ENCODE measurements at regions not wholly inside any gene's neighbourhood (a gene's known extent, or its start where the extent isn't known, plus 50 kb on each side); places are given as distances from the start of the nearest gene placed in this dataset.
"Not testable (repeated sequence)": the region's sequence is repeated elsewhere in the genome, so short reads cannot be mapped to it uniquely, and the experiment has no call there.

DNA sequence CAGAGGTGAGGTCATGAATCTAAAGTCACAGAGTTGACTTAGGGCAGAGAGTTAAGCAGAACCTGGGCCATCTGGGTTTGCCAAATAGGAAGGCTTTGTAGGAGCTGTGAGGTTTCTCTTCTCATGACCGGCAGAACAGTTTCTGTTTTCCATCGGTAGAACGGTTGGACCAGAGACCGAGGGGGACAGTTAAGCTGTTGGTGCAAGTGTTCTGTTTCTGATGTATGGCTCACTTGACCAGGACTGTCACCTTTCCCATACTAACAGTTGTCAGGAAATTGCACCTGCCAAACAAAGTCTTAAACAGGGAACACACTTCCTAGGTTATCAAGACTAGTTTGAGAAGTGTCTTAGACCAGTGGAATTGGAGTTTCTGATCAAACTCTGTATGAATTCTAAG, 158.3 kb downstream of the PDCD6IP start:
- DNase-seq (ENCODE audit: low spot score) = no peak

DNA sequence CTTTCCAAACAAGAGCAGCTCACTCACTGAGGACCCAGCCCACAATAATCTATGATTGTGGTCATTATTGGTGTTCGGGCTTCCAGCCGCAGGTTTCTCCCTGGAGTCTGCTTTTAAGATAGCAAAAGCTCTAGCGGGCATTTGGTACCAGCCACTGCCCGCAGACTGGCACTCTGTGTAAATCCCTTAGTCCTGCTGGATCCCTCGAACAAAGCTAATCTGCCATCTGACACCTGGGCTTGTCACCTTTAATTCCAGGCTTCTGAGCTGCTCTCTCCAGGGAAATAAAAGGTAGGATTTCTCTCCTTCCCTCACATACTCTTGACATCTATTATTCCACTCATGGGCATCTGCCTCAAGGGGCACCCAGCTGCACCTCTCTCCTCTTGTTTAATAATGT, 158.7 kb downstream of the PDCD6IP start:
- no peak for DNase-seq (ENCODE audit: low spot score)

GRCh38 chr3:33958661-33959060, 160.2 kb downstream of the PDCD6IP start:
- no peak for DNase-seq (ENCODE audit: low spot score)

GRCh38 chr3:33962396-33962795, 164.0 kb downstream of the PDCD6IP start:
- DNase-seq (ENCODE audit: low spot score) = no peak

DNA sequence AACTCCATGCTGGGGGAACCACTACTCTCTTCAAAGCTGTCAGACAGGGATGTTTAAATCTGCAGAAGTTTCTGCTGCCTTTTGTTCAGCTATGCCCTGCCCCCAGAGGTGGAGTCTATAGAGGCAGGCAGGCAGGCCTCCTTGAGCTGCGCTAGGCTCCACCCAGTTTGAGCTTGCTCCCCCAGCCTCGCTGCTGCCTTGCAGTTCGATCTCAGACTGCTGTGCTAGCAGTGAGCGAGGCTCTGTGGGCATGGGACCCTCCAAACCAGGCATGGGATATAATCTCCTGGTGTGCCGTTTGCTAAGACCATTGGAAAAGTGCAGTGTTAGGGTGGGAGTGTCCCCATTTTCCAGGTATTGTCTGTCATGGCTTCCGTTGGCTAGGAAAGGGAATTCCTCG, 171.8 kb downstream of the PDCD6IP start:
- not testable (repeated sequence) for DNase-seq (ENCODE audit: low spot score)

DNA sequence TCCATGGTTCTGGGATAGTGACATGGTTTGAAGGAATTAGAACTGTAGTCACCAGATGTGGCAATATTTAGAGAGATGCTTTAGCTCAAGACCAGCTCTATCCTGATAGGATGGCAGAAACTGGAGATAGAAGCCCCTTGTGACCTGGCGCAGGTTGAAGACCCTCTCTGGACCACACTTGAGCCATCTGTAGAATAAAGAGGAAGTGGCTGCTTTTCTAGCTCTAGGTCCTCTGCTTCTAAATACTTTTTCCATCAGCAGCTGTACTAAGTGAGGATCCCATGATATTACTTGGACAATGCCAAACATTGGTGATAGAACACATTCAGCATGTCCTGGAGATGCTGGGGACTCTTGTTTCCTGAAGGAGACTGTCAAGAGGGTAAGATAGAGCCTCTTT, 172.6 kb downstream of the PDCD6IP start:
- no peak for DNase-seq (ENCODE audit: low spot score)

DNA sequence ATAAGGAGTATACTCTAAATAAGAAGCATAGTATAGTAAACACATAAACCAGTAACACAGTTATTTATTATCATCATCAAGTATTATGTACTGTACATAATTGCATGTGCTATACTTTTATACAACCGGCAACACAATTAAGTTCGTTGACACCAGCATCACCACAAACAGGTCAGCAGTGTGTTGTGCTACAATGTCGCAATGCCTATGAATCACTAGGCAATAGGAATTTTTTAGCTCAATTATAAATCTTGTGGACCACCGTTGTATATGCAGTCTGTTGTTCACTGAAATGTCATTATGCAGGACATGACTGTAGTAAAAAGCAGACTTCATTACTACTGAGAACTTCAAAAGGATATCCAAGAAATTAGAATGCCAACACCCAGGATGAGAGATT, 177.0 kb downstream of the PDCD6IP start:
- DNase-seq (ENCODE audit: low spot score) = no peak

- no peak for DNase-seq (ENCODE audit: low spot score)
Measured at GRCh38 chr3:33977227-33977626, 178.8 kb downstream of the PDCD6IP start.

DNA sequence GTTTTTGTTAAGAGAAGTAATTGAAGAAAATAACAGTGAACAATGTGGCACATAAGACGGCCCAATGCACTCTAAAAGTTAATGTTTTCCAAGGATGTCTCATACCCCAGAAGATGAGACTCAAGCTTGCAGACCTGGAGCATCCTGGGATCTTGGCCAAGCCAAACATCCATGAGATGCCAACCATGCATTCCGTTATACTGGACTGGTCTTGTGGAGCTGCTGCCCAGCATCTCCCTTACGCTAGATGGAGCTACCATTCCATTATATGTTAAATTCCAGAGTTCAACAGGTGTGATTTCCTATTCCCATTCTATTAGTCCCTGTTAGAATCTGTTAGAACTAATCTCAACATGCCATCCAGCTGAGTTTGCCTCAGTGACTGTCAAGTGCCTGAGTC, 181.8 kb downstream of the PDCD6IP start:
- no peak for DNase-seq (ENCODE audit: low spot score)

DNA sequence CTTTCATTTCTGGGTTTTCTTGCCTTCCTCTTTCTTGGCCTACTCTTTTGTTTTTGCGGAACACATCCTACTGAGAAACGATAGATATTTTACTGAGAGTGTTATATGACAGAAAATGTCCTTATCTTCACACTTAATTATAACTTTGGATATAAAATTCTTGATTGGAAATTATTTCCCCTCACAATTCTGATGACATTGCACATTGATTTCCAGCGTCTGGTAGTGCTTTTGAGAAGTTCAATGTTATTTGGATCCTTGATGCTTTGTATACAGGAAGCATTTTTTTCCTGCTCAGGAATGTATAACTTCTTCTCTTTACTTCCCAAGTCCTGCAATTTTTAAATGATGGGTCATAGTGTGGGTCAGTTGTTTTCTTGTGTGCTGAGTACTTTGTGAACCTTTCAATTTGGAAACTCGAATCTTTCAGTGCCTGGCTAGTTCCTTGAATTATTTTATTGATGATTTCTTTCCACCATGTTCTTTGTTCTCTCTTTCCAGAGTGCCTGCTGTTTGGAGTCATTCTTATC, 183.9 kb downstream of the PDCD6IP start:
- DNase-seq (ENCODE audit: low spot score) = no peak

DNA sequence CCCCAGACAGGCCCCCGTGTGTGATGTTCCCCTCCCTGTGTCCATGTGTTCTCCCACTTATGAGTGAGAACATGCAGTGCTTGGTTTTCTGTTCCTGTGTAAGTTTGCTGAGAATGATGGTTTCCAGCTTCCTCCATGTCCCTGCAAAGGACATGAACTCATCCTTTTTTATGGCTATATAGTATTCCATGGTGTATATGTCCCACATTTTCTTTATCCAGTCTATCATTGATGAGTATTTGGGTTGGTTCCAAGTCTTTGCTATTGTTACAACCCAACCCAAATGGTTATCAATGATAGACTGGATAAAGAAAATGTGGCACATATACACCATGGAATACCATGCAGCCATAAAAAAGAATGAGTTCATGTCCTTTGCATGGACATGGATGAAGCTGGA, 184.5 kb downstream of the PDCD6IP start:
- DNase-seq (ENCODE audit: low spot score) = not testable (repeated sequence)

GRCh38 chr3:33989229-33989628, 190.8 kb downstream of the PDCD6IP start:
- no peak for DNase-seq (ENCODE audit: low spot score)

DNA sequence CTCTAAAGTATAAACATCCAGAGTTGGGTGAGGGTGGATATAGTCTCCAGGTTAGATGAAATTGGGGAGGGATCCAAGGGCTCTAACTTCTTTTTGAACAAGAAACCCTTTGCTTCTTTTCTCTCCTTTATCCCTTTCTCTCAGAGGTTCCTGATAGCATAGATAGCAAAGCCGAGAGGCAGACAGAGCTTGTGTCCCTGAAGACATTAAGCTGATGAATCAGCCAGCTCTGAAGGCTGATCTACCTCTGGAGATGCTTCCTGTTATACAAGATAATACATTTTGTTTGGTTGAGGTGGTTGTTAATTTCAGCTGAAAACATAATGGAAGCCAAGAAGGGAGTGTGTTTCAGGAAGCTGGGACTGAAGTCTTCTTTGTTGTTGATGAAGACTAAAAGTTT, 193.2 kb downstream of the PDCD6IP start:
- DNase-seq (ENCODE audit: low spot score) = no peak

DNA sequence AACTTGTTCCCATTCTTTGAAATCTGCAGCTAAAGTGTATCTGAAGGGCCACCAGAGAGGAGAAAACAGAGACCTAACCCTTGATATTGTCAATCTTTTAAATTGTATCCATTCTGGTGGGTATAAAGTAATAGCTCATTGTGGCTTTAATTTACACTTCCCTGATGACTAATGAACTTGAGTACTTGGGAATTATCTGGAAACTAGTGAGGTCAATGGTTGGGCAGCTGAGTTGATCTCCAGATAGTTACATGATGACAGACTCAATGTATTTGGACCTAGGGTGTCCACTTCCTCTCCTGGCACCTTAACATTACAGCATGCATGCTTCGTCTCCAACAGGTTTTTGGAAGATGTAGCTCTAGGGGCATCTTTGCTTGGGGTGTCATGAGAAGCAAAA, 195.2 kb downstream of the PDCD6IP start:
- no peak for DNase-seq (ENCODE audit: low spot score)

DNA sequence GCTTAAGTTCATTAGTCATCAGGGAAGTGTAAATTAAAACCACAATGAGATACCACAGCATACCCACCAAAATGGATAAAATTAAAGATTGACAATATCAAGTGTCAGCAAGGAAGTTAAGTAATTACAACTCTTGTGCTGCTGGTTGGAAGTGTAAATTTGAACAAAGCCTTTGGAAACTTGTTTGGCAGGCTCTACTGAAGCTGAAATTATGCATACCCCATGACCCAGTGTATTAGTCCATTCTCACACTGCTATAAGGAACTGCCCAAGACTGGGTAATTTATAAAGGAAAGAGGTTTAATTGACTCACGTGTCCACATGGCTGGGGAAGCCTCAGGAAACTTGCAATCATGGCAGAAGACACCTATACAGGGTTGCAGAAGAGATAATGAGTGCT, 196.1 kb downstream of the PDCD6IP start:
- DNase-seq (ENCODE audit: low spot score) = no peak

GRCh38 chr3:34000301-34000700, 201.9 kb downstream of the PDCD6IP start:
- no peak for DNase-seq (ENCODE audit: low spot score)

- no peak for DNase-seq (ENCODE audit: low spot score)
Measured at GRCh38 chr3:34001022-34001421, 202.6 kb downstream of the PDCD6IP start.

GRCh38 chr3:34001990-34002389, 203.6 kb downstream of the PDCD6IP start:
- DNase-seq (ENCODE audit: low spot score) = no peak

DNA sequence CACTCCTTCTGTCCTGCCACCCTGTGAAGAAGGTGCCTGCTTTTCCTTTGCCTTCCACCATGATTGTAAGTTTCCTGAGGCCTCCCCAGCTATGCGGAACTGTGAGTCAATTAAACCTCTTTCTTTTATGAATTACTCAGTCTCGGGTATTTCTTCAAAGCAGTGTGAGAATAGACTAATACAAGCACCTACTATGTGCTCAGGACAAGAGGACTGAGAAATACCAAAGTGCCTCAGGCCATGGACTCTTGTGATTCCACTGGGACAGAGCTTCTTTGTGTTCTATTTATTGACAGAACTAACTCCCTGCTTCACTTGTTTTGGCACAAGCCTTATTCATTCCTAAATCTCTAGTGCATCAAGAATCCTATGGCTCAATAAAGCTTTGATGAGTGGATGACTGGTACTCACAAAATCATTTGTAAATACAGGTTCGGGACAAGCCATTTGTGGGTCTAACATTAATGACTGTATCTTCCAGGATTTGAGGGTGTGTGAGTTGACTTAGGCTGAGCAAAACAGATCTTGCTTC, 204.2 kb downstream of the PDCD6IP start:
- no peak for DNase-seq (ENCODE audit: low spot score)

DNA sequence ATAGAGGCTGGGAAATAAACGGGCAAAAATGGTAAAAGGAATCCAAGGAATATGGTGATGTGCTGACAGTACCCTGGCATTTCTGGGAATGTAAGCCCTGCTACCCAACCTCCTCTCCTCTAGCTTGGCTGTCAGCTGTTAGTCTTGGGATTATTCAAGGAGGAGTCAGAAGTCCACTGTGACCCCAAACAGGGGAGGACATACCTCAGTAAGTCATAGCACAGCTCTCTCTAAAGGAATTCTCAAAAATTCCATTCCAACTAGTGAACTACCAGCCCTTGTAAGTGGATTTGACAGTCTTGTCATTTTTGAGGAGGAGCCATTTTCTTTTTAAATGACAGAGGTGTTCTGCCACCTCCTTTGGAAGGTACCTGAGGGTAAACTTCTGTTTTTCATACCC, 207.5 kb downstream of the PDCD6IP start:
- no peak for DNase-seq (ENCODE audit: low spot score)

DNA sequence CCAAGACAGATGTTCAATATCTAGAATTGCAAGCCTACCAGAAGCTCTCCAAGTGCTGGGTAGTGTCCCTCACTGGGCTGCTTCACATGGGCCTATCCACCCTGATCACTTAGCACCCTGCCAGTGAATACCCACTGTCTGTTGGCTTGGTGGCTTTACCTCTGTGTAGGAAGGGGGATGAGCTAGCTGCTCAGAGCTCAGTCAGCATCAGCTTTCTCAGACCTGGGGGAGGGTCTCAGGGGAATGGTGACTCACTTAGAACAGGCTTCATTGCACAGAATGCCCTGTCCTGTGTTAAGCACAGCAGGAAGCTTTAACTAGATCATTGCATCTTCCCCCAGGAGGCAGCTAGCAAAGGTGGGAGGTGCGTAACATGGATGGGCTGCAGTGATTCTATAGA, 209.8 kb downstream of the PDCD6IP start:
- DNase-seq (ENCODE audit: low spot score) = no peak

DNA sequence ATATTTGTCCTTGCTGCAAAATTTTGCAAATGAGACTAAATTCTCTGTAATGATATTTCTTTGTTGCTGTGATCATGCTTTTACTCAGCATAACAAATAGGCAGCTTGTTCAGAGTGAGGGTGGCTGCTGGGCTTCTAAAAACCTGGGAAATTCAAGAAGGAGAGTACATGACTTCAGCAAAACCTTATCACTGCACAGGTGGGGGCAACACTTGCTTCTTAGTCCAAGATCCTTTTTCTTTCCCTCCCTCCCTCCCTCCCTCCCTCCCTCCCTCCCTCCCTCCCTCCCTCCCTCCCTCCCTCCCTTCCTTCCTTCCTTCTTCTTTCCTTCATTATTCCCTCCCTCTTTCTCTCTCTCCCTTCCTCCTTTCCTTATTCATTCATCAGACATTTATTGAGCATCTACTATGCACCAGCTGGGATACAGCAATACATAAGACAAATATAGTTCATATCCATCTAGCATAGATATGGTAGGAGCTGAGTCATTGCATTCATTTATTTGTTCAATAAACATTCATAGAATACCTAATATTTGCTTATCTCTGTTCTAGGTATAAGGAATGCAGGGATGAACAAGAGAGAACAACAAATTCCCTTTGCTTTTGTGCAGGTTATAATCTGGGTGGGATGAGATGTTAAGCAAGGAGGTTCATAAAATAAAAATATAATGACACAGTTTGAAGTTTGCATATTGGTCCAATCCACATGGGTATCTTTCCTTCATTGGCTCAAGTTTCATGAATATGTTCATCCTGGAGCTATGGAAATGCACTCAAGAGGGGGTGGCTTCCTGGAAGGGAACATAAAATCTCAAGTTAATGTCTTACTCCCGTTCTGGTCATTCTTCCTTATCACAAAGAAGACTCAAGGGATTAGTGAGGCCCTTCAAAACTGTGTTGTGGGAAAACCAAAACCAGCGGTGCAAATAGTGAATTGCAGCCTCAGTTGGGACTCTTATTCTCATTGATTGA, 210.7 kb downstream of the PDCD6IP start:
- DNase-seq (ENCODE audit: low spot score) = no peak

All from NAMALWA (cell line).